Lower leg skin (tissue), 3 donors: ENCODE measurements at regions not wholly inside any gene's neighbourhood (a gene's known extent, or its start where the extent isn't known, plus 50 kb on each side); places are given as distances from the start of the nearest gene placed in this dataset.

Experiments used
- POLR2A ChIP-seq, 2 donors: fragments of 450-650 bp; IDR thresholded peaks; one replicate each; pipeline ENCODE4 v1.6.1; 2016 to 2017; ENCODE audit warnings: antibody characterized with exemption in 2 of 2, mild to moderate bottlenecking in 1 of 2, moderate library complexity in 1 of 2
- TF ChIP-seq, protein P1 (sequence below), 3 donors: fragments of 450-650 bp; IDR thresholded peaks; one replicate each; pipeline ENCODE4 v1.5.1; 2016; ENCODE audit warnings: antibody characterized with exemption in 3 of 3, mild to moderate bottlenecking in 3 of 3, moderate library complexity in 2 of 3

DNA sequence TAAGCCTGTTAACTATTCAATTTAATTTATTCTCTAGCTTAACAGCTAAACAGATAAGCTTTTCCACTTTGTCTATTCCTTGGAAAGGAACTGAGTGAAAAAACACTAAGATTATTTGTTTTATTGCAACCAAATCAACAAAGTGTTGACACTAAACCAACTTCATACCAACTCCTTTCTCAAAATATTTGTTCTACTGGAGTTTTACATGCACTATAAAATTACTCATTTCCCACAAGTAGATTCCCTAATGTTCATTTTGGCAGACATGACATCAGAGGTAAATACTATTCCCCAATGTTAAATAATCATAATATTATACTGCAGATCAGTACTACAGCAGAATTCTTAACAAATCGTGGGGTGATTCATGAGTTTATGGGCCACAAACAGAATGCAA is 231.4 kb downstream of the TTC6 start:
- TF ChIP-seq, protein P1, sequence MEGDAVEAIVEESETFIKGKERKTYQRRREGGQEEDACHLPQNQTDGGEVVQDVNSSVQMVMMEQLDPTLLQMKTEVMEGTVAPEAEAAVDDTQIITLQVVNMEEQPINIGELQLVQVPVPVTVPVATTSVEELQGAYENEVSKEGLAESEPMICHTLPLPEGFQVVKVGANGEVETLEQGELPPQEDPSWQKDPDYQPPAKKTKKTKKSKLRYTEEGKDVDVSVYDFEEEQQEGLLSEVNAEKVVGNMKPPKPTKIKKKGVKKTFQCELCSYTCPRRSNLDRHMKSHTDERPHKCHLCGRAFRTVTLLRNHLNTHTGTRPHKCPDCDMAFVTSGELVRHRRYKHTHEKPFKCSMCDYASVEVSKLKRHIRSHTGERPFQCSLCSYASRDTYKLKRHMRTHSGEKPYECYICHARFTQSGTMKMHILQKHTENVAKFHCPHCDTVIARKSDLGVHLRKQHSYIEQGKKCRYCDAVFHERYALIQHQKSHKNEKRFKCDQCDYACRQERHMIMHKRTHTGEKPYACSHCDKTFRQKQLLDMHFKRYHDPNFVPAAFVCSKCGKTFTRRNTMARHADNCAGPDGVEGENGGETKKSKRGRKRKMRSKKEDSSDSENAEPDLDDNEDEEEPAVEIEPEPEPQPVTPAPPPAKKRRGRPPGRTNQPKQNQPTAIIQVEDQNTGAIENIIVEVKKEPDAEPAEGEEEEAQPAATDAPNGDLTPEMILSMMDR (IDR thresholded peaks at IDR 0.05): no peak
- no peak for TF ChIP-seq POLR2A (IDR thresholded peaks at IDR 0.05)
